ENCODE measurements at regions not wholly inside any gene's neighbourhood (a gene's known extent, or its start where the extent isn't known, plus 50 kb on each side); places are given as distances from the start of the nearest gene placed in this dataset.
A peak's percentile ranks its signal among the peaks of the same experiment; 100 is the strongest.

DNA sequence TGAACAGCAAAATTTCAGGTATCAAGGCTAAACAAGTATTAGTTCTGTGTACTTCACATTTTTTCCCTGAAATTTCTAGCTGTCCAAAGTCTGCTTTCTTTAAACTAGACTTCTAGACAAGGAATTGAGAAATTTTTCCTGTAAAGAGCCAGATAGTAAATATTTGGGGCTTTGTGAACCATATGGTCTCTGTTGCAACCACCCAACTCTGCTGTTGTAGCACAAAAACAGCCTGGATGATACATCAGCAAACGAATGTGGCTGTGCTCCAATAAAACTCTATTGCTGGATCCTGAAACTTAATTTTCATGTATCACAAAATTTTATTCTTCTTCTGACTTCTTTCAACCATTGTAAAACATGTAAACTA is 96.0 kb upstream of the SLC38A4 start (continued):
- TF ChIP-seq, protein P1, sequence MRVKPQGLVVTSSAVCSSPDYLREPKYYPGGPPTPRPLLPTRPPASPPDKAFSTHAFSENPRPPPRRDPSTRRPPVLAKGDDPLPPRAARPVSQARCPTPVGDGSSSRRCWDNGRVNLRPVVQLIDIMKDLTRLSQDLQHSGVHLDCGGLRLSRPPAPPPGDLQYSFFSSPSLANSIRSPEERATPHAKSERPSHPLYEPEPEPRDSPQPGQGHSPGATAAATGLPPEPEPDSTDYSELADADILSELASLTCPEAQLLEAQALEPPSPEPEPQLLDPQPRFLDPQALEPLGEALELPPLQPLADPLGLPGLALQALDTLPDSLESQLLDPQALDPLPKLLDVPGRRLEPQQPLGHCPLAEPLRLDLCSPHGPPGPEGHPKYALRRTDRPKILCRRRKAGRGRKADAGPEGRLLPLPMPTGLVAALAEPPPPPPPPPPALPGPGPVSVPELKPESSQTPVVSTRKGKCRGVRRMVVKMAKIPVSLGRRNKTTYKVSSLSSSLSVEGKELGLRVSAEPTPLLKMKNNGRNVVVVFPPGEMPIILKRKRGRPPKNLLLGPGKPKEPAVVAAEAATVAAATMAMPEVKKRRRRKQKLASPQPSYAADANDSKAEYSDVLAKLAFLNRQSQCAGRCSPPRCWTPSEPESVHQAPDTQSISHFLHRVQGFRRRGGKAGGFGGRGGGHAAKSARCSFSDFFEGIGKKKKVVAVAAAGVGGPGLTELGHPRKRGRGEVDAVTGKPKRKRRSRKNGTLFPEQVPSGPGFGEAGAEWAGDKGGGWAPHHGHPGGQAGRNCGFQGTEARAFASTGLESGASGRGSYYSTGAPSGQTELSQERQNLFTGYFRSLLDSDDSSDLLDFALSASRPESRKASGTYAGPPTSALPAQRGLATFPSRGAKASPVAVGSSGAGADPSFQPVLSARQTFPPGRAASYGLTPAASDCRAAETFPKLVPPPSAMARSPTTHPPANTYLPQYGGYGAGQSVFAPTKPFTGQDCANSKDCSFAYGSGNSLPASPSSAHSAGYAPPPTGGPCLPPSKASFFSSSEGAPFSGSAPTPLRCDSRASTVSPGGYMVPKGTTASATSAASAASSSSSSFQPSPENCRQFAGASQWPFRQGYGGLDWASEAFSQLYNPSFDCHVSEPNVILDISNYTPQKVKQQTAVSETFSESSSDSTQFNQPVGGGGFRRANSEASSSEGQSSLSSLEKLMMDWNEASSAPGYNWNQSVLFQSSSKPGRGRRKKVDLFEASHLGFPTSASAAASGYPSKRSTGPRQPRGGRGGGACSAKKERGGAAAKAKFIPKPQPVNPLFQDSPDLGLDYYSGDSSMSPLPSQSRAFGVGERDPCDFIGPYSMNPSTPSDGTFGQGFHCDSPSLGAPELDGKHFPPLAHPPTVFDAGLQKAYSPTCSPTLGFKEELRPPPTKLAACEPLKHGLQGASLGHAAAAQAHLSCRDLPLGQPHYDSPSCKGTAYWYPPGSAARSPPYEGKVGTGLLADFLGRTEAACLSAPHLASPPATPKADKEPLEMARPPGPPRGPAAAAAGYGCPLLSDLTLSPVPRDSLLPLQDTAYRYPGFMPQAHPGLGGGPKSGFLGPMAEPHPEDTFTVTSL (CRISPR knock-in tag; IDR thresholded peaks at IDR 0.05; ENCODE audit: borderline replicate concordance) = peak; percentile 72; the same call in 1 of the 2 replicates
- TF ChIP-seq, protein P2, sequence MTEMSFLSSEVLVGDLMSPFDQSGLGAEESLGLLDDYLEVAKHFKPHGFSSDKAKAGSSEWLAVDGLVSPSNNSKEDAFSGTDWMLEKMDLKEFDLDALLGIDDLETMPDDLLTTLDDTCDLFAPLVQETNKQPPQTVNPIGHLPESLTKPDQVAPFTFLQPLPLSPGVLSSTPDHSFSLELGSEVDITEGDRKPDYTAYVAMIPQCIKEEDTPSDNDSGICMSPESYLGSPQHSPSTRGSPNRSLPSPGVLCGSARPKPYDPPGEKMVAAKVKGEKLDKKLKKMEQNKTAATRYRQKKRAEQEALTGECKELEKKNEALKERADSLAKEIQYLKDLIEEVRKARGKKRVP (CRISPR knock-in tag; IDR thresholded peaks at IDR 0.05) = peak in 1 of 2 experiments; percentile 62; a peak in 1 of 4 replicates
- TF ChIP-seq CEBPB (IDR thresholded peaks at IDR 0.05; ENCODE audit: borderline replicate concordance, low read depth, low read length) (peak; percentile 60; the same call in 1 of the 2 replicates), RARA (CRISPR knock-in tag; IDR thresholded peaks at IDR 0.05) (peak; percentile 4; the same call in 1 of the 2 replicates), CREM (IDR thresholded peaks at IDR 0.05) (peak; percentile 39; the same call in 1 of the 2 replicates), CREM (CRISPR knock-in tag; IDR thresholded peaks at IDR 0.05) (no peak), ZMYM4 (CRISPR knock-in tag; IDR thresholded peaks at IDR 0.05) (0 out of 2 replicates have a peak, but pooled peaks have one; percentile 35), PHF21A (CRISPR knock-in tag; IDR thresholded peaks at IDR 0.05) (peak; percentile 41; the same call in 1 of the 2 replicates), GATAD1 (CRISPR knock-in tag; IDR thresholded peaks at IDR 0.05) (no peak), ZNF644 (CRISPR knock-in tag; IDR thresholded peaks at IDR 0.05; ENCODE audit: low read depth) (0 out of 2 replicates have a peak, but pooled peaks have one; percentile 21), ISL2 (CRISPR knock-in tag; IDR thresholded peaks at IDR 0.05) (0 out of 2 replicates have a peak, but pooled peaks have one; percentile 21), SMYD3 (CRISPR knock-in tag; IDR thresholded peaks at IDR 0.05) (no peak), POGZ (CRISPR knock-in tag; IDR thresholded peaks at IDR 0.05) (0 out of 2 replicates have a peak, but pooled peaks have one; percentile 17), CREB1 (IDR thresholded peaks at IDR 0.05) (no peak), CREB1 (CRISPR knock-in tag; IDR thresholded peaks at IDR 0.05) (peak; percentile 33; the same call in 1 of the 2 replicates), ZNF816 (CRISPR knock-in tag; IDR thresholded peaks at IDR 0.05; ENCODE audit: borderline replicate concordance) (no peak)
- TF ChIP-seq, protein P3, sequence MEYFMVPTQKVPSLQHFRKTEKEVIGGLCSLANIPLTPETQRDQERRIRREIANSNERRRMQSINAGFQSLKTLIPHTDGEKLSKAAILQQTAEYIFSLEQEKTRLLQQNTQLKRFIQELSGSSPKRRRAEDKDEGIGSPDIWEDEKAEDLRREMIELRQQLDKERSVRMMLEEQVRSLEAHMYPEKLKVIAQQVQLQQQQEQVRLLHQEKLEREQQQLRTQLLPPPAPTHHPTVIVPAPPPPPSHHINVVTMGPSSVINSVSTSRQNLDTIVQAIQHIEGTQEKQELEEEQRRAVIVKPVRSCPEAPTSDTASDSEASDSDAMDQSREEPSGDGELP (IDR thresholded peaks at IDR 0.05; ENCODE audit: borderline replicate concordance, low read depth) = peak; percentile 67
- TF ChIP-seq, protein P4, sequence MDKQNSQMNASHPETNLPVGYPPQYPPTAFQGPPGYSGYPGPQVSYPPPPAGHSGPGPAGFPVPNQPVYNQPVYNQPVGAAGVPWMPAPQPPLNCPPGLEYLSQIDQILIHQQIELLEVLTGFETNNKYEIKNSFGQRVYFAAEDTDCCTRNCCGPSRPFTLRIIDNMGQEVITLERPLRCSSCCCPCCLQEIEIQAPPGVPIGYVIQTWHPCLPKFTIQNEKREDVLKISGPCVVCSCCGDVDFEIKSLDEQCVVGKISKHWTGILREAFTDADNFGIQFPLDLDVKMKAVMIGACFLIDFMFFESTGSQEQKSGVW (CRISPR knock-in tag; IDR thresholded peaks at IDR 0.05; ENCODE audit: borderline replicate concordance) = no peak
- TF ChIP-seq, protein P5, sequence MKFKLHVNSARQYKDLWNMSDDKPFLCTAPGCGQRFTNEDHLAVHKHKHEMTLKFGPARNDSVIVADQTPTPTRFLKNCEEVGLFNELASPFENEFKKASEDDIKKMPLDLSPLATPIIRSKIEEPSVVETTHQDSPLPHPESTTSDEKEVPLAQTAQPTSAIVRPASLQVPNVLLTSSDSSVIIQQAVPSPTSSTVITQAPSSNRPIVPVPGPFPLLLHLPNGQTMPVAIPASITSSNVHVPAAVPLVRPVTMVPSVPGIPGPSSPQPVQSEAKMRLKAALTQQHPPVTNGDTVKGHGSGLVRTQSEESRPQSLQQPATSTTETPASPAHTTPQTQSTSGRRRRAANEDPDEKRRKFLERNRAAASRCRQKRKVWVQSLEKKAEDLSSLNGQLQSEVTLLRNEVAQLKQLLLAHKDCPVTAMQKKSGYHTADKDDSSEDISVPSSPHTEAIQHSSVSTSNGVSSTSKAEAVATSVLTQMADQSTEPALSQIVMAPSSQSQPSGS (CRISPR knock-in tag; IDR thresholded peaks at IDR 0.05) = no peak
- TF ChIP-seq, protein P6, sequence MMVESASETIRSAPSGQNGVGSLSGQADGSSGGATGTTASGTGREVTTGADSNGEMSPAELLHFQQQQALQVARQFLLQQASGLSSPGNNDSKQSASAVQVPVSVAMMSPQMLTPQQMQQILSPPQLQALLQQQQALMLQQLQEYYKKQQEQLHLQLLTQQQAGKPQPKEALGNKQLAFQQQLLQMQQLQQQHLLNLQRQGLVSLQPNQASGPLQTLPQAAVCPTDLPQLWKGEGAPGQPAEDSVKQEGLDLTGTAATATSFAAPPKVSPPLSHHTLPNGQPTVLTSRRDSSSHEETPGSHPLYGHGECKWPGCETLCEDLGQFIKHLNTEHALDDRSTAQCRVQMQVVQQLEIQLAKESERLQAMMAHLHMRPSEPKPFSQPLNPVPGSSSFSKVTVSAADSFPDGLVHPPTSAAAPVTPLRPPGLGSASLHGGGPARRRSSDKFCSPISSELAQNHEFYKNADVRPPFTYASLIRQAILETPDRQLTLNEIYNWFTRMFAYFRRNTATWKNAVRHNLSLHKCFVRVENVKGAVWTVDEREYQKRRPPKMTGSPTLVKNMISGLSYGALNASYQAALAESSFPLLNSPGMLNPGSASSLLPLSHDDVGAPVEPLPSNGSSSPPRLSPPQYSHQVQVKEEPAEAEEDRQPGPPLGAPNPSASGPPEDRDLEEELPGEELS (CRISPR knock-in tag; IDR thresholded peaks at IDR 0.05) = peak; percentile 34; the same call in 1 of the 2 replicates

Measured in HepG2 (cell line).